ENCODE measurements at regions not wholly inside any gene's neighbourhood (a gene's known extent, or its start where the extent isn't known, plus 50 kb on each side); places are given as distances from the start of the nearest gene placed in this dataset.

- DNase-seq (ENCODE audit: low read depth): no peak
Observed at GRCh38 chr6:170000071-170000843, 248.8 kb downstream of the ERMARD start.

GRCh38 chr6:169999367-169999766, 247.9 kb downstream of the ERMARD start:
- peak; percentile 53 for DNase-seq (ENCODE audit: low read depth)

GRCh38 chr6:169998457-169998856, 247.0 kb downstream of the ERMARD start:
- no peak for DNase-seq (ENCODE audit: low read depth)

- peak; percentile 90 for DNase-seq (ENCODE audit: low read depth)
Observed at GRCh38 chr6:169997930-169998218, 246.5 kb downstream of the ERMARD start.

- no peak for DNase-seq (ENCODE audit: low read depth)
Observed at GRCh38 chr6:169997187-169997929, 245.9 kb downstream of the ERMARD start.

GRCh38 chr6:169996378-169997051, 245.1 kb downstream of the ERMARD start:
- no peak for DNase-seq (ENCODE audit: low read depth)

- no peak for DNase-seq (ENCODE audit: low read depth)
Observed at GRCh38 chr6:169994739-169995138, 243.3 kb downstream of the ERMARD start.

- no peak for DNase-seq (ENCODE audit: low read depth)
Observed at GRCh38 chr6:169993861-169994481, 242.5 kb downstream of the ERMARD start.

- no peak for DNase-seq (ENCODE audit: low read depth)
Observed at GRCh38 chr6:169991913-169992312, 240.5 kb downstream of the ERMARD start.

GRCh38 chr6:169991031-169991390, 239.6 kb downstream of the ERMARD start:
- DNase-seq (ENCODE audit: low read depth): no peak

- peak; percentile 23 for DNase-seq (ENCODE audit: low read depth)
Observed at GRCh38 chr6:169990095-169991030, 238.9 kb downstream of the ERMARD start.

GRCh38 chr6:169989594-169989993, 238.2 kb downstream of the ERMARD start:
- no peak for DNase-seq (ENCODE audit: low read depth)

- DNase-seq (ENCODE audit: low read depth): no peak
Observed at GRCh38 chr6:169988769-169989550, 237.5 kb downstream of the ERMARD start.

GRCh38 chr6:169986848-169987498, 235.6 kb downstream of the ERMARD start:
- no peak for DNase-seq (ENCODE audit: low read depth)

- no peak for DNase-seq (ENCODE audit: low read depth)
Observed at GRCh38 chr6:169986171-169986847, 234.9 kb downstream of the ERMARD start.

- no peak for DNase-seq (ENCODE audit: low read depth)
Observed at GRCh38 chr6:169985121-169986015, 233.9 kb downstream of the ERMARD start.

GRCh38 chr6:169984181-169985120, 233.0 kb downstream of the ERMARD start:
- DNase-seq (ENCODE audit: low read depth): no peak
